ENCODE measurements at regions not wholly inside any gene's neighbourhood (a gene's known extent, or its start where the extent isn't known, plus 50 kb on each side); places are given as distances from the start of the nearest gene placed in this dataset.

- DNase-seq: no peak
Measured at GRCh38 chr5:61842840-61843239, 463.2 kb upstream of the KIF2A start.

GRCh38 chr5:61850696-61851095, 455.3 kb upstream of the KIF2A start:
- DNase-seq: no peak

GRCh38 chr5:61854531-61854930, 451.5 kb upstream of the KIF2A start:
- no peak for DNase-seq

GRCh38 chr5:61860978-61861377, 445.0 kb upstream of the KIF2A start:
- no peak for DNase-seq

- peak; percentile 53 for DNase-seq
Measured at GRCh38 chr5:61866930-61867329, 439.1 kb upstream of the KIF2A start.

- DNase-seq: no peak
Measured at GRCh38 chr5:61869333-61869732, 436.7 kb upstream of the KIF2A start.

- no peak for DNase-seq
Measured at GRCh38 chr5:61878471-61878870, 427.5 kb upstream of the KIF2A start.

- peak; percentile 67 for DNase-seq
Measured at GRCh38 chr5:61881821-61882487, 424.1 kb upstream of the KIF2A start.

- DNase-seq: no peak
Measured at GRCh38 chr5:61882901-61883500, 423.0 kb upstream of the KIF2A start.

GRCh38 chr5:61884252-61884855, 421.7 kb upstream of the KIF2A start:
- DNase-seq: no peak

- no peak for DNase-seq
Measured at GRCh38 chr5:61886214-61886613, 419.8 kb upstream of the KIF2A start.

GRCh38 chr5:61887271-61887670, 418.7 kb upstream of the KIF2A start:
- DNase-seq: no peak

- no peak for DNase-seq
Measured at GRCh38 chr5:61894046-61894445, 412.0 kb upstream of the KIF2A start.

- no peak for DNase-seq
Measured at GRCh38 chr5:61896811-61897210, 409.2 kb upstream of the KIF2A start.

- no peak for DNase-seq
Measured at GRCh38 chr5:61897251-61897650, 408.8 kb upstream of the KIF2A start.

GRCh38 chr5:61901997-61902396, 404.0 kb upstream of the KIF2A start:
- DNase-seq: no peak

- no peak for DNase-seq
Measured at GRCh38 chr5:61904730-61905129, 401.3 kb upstream of the KIF2A start.

GRCh38 chr5:61905613-61906012, 400.4 kb upstream of the KIF2A start:
- DNase-seq: no peak

GRCh38 chr5:61906820-61907219, 399.2 kb upstream of the KIF2A start:
- no peak for DNase-seq

GRCh38 chr5:61907995-61908394, 398.0 kb upstream of the KIF2A start:
- DNase-seq: no peak

GRCh38 chr5:61910771-61911170, 395.2 kb upstream of the KIF2A start:
- DNase-seq: no peak

GRCh38 chr5:61912559-61912958, 393.4 kb upstream of the KIF2A start:
- DNase-seq: no peak

- no peak for DNase-seq
Measured at GRCh38 chr5:61915646-61916045, 390.4 kb upstream of the KIF2A start.

All from fibroblast of upper back skin (primary cell).